GM21526 (cell line): ENCODE measurements at regions not wholly inside any gene's neighbourhood (a gene's known extent, or its start where the extent isn't known, plus 50 kb on each side); places are given as distances from the start of the nearest gene placed in this dataset.
"Not testable (repeated sequence)": the region's sequence is repeated elsewhere in the genome, so short reads cannot be mapped to it uniquely, and the experiment has no call there.

Source experiments
- ATAC-seq: cut with Tn5 transposase; IDR thresholded peaks from one replicate; pipeline ENCODE4 v1.9.1; 2021; ENCODE audit warnings: moderate library complexity; ENCODE audit not compliant: unreplicated experiment, low FRiP score

GRCh38 chr3:99324636-99325203 is 313.7 kb upstream of the COL8A1 start:
- ATAC-seq = no peak

- no peak for ATAC-seq
Measured at GRCh38 chr3:99323940-99324339, 314.5 kb upstream of the COL8A1 start.

GRCh38 chr3:99322551-99322950 is 315.8 kb upstream of the COL8A1 start:
- ATAC-seq = no peak

- no peak for ATAC-seq
Measured at GRCh38 chr3:99321261-99321660, 317.1 kb upstream of the COL8A1 start.

- ATAC-seq = no peak
Measured at GRCh38 chr3:99319961-99320360, 318.4 kb upstream of the COL8A1 start.

- no peak for ATAC-seq
Measured at GRCh38 chr3:99319450-99319849, 318.9 kb upstream of the COL8A1 start.

- ATAC-seq = no peak
Measured at GRCh38 chr3:99317201-99317600, 321.2 kb upstream of the COL8A1 start.

GRCh38 chr3:99315896-99316295 is 322.5 kb upstream of the COL8A1 start:
- ATAC-seq = no peak

- no peak for ATAC-seq
Measured at GRCh38 chr3:99313485-99313884, 324.9 kb upstream of the COL8A1 start.

GRCh38 chr3:99298661-99299060 is 339.7 kb upstream of the COL8A1 start:
- ATAC-seq = no peak

- ATAC-seq = no peak
Measured at GRCh38 chr3:99295836-99296235, 342.6 kb upstream of the COL8A1 start.

- ATAC-seq = not testable (repeated sequence)
Measured at GRCh38 chr3:99294092-99294491, 344.3 kb upstream of the COL8A1 start.

GRCh38 chr3:99287876-99288275 is 350.5 kb upstream of the COL8A1 start:
- ATAC-seq = no peak

- no peak for ATAC-seq
Measured at GRCh38 chr3:99286266-99286845, 352.0 kb upstream of the COL8A1 start.

- no peak for ATAC-seq
Measured at GRCh38 chr3:99269606-99270351, 368.3 kb upstream of the DCBLD2 start.

- no peak for ATAC-seq
Measured at GRCh38 chr3:99256788-99257187, 355.3 kb upstream of the DCBLD2 start.

- no peak for ATAC-seq
Measured at GRCh38 chr3:99253963-99254355, 352.5 kb upstream of the DCBLD2 start.

- no peak for ATAC-seq
Measured at GRCh38 chr3:99250821-99251355, 349.4 kb upstream of the DCBLD2 start.

- no peak for ATAC-seq
Measured at GRCh38 chr3:99250272-99250671, 348.8 kb upstream of the DCBLD2 start.

GRCh38 chr3:99249627-99250026 is 348.1 kb upstream of the DCBLD2 start:
- ATAC-seq = no peak

GRCh38 chr3:99248913-99249312 is 347.4 kb upstream of the DCBLD2 start:
- no peak for ATAC-seq

- no peak for ATAC-seq
Measured at GRCh38 chr3:99248130-99248529, 346.6 kb upstream of the DCBLD2 start.
